ENCODE measurements at regions not wholly inside any gene's neighbourhood (a gene's known extent, or its start where the extent isn't known, plus 50 kb on each side); places are given as distances from the start of the nearest gene placed in this dataset.

DNA sequence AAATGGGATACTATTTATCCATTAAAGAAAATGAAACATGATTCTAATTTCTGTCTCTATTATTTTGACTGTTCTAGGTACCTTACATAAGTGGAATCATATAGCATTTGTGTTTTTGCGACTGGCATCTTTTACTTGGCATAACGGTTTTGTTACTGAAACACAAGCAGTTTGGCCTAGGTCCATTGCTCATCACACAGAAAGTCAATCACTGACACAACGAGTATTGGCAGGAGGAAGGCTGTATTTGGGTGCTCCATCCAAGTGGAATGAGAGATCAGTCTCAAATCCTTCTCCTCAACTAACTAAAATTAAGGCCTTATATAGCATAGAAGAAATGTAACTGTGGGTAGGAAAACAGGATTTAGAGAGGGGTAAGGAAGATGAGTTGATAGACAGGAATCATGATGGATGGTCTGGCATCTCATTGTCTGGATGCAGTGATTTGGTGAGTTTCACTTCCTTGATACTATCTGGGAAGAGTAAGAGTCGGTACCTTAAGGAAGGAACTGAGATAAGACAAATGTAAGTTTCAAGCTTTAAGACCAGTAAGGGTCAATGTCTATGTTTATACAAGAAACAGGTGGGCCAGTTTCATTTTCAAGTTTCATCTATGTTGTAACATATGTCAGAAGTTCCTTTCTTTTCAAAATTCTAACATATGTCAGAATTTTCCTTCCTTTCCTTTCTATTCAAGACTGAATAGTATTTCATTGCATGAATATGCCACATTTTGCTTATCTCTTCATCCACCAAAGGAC, 276.9 kb upstream of the RAB6C start:
- Mint-ChIP-seq H3K9me3 (peaks cover 4% of the 10 kb centered on the region; the same call in 1 of the 2 replicates), H3K4me3 (no peak overlapping the region), H3K36me3 (no peaks in the 10 kb centered on the region), H3K27me3 (ENCODE audit: low read depth) (no peaks in the 10 kb centered on the region), H3K27ac (no peak overlapping the region), H3K4me1 (peaks cover 13% of the 10 kb centered on the region)
- TF ChIP-seq, protein P1, sequence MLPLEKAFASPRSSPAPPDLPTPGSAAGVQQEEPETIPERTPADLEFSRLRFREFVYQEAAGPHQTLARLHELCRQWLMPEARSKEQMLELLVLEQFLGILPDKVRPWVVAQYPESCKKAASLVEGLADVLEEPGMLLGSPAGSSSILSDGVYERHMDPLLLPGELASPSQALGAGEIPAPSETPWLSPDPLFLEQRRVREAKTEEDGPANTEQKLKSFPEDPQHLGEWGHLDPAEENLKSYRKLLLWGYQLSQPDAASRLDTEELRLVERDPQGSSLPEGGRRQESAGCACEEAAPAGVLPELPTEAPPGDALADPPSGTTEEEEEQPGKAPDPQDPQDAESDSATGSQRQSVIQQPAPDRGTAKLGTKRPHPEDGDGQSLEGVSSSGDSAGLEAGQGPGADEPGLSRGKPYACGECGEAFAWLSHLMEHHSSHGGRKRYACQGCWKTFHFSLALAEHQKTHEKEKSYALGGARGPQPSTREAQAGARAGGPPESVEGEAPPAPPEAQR (CRISPR knock-in tag; IDR thresholded peaks at IDR 0.05) = no peak
- TF ChIP-seq MYBL2 (CRISPR knock-in tag; IDR thresholded peaks at IDR 0.05) (no peak), ZNF423 (CRISPR knock-in tag; IDR thresholded peaks at IDR 0.05) (no peak), ZNF416 (CRISPR knock-in tag; IDR thresholded peaks at IDR 0.05) (no peak), NFE2L1 (CRISPR knock-in tag; IDR thresholded peaks at IDR 0.05) (no peak), ATF1 (CRISPR knock-in tag; IDR thresholded peaks at IDR 0.05) (no peak), FOXK1 (CRISPR knock-in tag; IDR thresholded peaks at IDR 0.05) (no peak), CREB1 (CRISPR knock-in tag; IDR thresholded peaks at IDR 0.05) (no peak), TP53 (CRISPR knock-in tag; IDR thresholded peaks at IDR 0.05) (no peak), FOXJ3 (CRISPR knock-in tag; IDR thresholded peaks at IDR 0.05; ENCODE audit: borderline replicate concordance) (no peak), NFYB (CRISPR knock-in tag; conservative IDR thresholded peaks at IDR 0.05; ENCODE audit: low read depth) (no peak), TEAD1 (CRISPR knock-in tag; IDR thresholded peaks at IDR 0.05) (no peak), CREM (CRISPR knock-in tag; IDR thresholded peaks at IDR 0.05) (no peak), HMGA2 (CRISPR knock-in tag; IDR thresholded peaks at IDR 0.05) (no peak), TEAD4 (CRISPR knock-in tag; IDR thresholded peaks at IDR 0.05) (no peak), GRHL2 (CRISPR knock-in tag; IDR thresholded peaks at IDR 0.05; ENCODE audit: insufficient replicate concordance, severe bottlenecking) (no peak)
- TF ChIP-seq, protein P2, sequence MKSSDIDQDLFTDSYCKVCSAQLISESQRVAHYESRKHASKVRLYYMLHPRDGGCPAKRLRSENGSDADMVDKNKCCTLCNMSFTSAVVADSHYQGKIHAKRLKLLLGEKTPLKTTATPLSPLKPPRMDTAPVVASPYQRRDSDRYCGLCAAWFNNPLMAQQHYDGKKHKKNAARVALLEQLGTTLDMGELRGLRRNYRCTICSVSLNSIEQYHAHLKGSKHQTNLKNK (CRISPR knock-in tag; IDR thresholded peaks at IDR 0.05) = no peak
- TF ChIP-seq, protein P3, sequence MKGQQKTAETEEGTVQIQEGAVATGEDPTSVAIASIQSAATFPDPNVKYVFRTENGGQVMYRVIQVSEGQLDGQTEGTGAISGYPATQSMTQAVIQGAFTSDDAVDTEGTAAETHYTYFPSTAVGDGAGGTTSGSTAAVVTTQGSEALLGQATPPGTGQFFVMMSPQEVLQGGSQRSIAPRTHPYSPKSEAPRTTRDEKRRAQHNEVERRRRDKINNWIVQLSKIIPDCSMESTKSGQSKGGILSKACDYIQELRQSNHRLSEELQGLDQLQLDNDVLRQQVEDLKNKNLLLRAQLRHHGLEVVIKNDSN (CRISPR knock-in tag; IDR thresholded peaks at IDR 0.05) = no peak
- TF ChIP-seq, protein P4, sequence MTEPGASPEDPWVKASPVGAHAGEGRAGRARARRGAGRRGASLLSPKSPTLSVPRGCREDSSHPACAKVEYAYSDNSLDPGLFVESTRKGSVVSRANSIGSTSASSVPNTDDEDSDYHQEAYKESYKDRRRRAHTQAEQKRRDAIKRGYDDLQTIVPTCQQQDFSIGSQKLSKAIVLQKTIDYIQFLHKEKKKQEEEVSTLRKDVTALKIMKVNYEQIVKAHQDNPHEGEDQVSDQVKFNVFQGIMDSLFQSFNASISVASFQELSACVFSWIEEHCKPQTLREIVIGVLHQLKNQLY (CRISPR knock-in tag; IDR thresholded peaks at IDR 0.05) = no peak
- TF ChIP-seq, protein P5, sequence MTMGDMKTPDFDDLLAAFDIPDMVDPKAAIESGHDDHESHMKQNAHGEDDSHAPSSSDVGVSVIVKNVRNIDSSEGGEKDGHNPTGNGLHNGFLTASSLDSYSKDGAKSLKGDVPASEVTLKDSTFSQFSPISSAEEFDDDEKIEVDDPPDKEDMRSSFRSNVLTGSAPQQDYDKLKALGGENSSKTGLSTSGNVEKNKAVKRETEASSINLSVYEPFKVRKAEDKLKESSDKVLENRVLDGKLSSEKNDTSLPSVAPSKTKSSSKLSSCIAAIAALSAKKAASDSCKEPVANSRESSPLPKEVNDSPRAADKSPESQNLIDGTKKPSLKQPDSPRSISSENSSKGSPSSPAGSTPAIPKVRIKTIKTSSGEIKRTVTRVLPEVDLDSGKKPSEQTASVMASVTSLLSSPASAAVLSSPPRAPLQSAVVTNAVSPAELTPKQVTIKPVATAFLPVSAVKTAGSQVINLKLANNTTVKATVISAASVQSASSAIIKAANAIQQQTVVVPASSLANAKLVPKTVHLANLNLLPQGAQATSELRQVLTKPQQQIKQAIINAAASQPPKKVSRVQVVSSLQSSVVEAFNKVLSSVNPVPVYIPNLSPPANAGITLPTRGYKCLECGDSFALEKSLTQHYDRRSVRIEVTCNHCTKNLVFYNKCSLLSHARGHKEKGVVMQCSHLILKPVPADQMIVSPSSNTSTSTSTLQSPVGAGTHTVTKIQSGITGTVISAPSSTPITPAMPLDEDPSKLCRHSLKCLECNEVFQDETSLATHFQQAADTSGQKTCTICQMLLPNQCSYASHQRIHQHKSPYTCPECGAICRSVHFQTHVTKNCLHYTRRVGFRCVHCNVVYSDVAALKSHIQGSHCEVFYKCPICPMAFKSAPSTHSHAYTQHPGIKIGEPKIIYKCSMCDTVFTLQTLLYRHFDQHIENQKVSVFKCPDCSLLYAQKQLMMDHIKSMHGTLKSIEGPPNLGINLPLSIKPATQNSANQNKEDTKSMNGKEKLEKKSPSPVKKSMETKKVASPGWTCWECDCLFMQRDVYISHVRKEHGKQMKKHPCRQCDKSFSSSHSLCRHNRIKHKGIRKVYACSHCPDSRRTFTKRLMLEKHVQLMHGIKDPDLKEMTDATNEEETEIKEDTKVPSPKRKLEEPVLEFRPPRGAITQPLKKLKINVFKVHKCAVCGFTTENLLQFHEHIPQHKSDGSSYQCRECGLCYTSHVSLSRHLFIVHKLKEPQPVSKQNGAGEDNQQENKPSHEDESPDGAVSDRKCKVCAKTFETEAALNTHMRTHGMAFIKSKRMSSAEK (CRISPR knock-in tag; IDR thresholded peaks at IDR 0.05; ENCODE audit: borderline replicate concordance) = no peak
- POLR2A ChIA-PET = no interaction called here
- ATAC-seq (no peak), DNase-seq (ENCODE audit: low spot score) (no peak)
- CTCF ChIA-PET = no interaction called here
